T-helper 17 cell (primary cell): ENCODE measurements at regions not wholly inside any gene's neighbourhood (a gene's known extent, or its start where the extent isn't known, plus 50 kb on each side); places are given as distances from the start of the nearest gene placed in this dataset.

Experiments used
- ATAC-seq: fragments of 150-1000 bp; cut with Tn5 transposase; 2 replicates; pipeline ENCODE4 v1.10.0; 2021; ENCODE audit warnings: mild to moderate bottlenecking, moderate library complexity
- DNase-seq, 3 donors: peaks; one replicate each; pipeline versions ENCODE4 v3.0.0 to v3.0.0-alpha.2; 2020 to 2021
- H3K9me3 ChIP-seq: one replicate; pipeline ENCODE4 v1.7.0; 2013; ENCODE audit warnings: low read length, mild to moderate bottlenecking; ENCODE audit not compliant: control insufficient read depth, poor library complexity, severe bottlenecking
- H3K27ac Mint-ChIP-seq: one replicate; pipeline ENCODE4 v1.8.0; 2022; ENCODE audit warnings: mild to moderate bottlenecking, moderate library complexity, mixed read lengths
- H3K27me3 Mint-ChIP-seq: one replicate; pipeline ENCODE4 v1.8.0; 2022; ENCODE audit warnings: mixed read lengths
- H3K36me3 Mint-ChIP-seq: one replicate; pipeline ENCODE4 v1.8.0; 2022; ENCODE audit warnings: low read depth, mixed read lengths
- H3K4me1 Mint-ChIP-seq: one replicate; pipeline ENCODE4 v1.8.0; 2022; ENCODE audit warnings: mild to moderate bottlenecking, mixed read lengths
- H3K4me3 Mint-ChIP-seq: one replicate; pipeline ENCODE4 v1.8.0; 2022; ENCODE audit warnings: mild to moderate bottlenecking, moderate library complexity, mixed read lengths

DNA sequence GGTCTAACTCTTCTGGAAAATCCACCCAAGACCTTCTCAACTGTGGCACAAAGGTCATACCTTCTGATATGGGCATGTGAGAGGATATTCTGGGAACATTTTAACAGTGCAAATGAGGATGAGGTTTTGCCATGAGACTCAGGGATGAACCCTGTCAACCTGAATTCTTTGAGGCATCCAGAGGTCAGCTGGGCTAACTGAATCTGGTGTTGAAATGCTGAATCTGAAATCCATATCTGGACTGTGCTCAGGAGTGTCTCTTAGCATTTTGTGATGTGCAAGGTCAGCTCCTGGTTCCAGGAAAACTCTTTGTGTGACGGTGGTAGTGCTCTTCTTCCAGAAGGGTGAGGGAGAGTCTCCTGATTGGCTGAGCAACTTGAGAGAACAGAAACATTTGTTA, 276.0 kb upstream of the SALL1 start:
- no peaks in the 10 kb centered on the region for H3K27me3 Mint-ChIP-seq
- no peak overlapping the region for H3K4me3 Mint-ChIP-seq
- H3K4me1 Mint-ChIP-seq, result no peaks in the 10 kb centered on the region
- ATAC-seq (no peak), DNase-seq (no peak)
- H3K9me3 ChIP-seq, result peaks cover 4% of the 10 kb centered on the region
- H3K27ac Mint-ChIP-seq, result no peak overlapping the region
- H3K36me3 Mint-ChIP-seq, result no peaks in the 10 kb centered on the region

DNA sequence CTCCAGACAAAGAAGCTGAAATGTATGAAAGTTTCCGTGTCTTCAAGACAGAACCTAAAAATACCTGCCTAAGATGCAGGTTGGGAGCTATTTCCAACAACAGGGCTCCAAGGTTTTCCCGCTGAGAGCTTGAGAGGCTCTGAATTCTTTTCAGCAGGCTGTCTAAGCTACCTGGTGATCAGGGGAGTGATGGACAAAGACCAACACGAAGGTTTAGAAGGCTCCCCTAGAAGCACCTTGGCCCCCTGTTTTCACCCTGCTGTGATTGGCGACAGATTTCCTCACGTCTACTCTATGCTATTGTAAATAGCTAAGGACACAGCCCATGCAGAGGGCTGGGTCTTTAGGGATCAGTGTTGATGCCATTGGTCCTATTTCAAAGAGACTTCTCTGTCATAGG, 275.2 kb upstream of the SALL1 start:
- ATAC-seq, result no peak
- Mint-ChIP-seq H3K4me1 (no peaks in the 10 kb centered on the region), H3K36me3 (no peaks in the 10 kb centered on the region), H3K27ac (no peak overlapping the region), H3K4me3 (no peak overlapping the region), H3K27me3 (no peaks in the 10 kb centered on the region)
- no peak for DNase-seq
- peaks cover 4% of the 10 kb centered on the region for H3K9me3 ChIP-seq

DNA sequence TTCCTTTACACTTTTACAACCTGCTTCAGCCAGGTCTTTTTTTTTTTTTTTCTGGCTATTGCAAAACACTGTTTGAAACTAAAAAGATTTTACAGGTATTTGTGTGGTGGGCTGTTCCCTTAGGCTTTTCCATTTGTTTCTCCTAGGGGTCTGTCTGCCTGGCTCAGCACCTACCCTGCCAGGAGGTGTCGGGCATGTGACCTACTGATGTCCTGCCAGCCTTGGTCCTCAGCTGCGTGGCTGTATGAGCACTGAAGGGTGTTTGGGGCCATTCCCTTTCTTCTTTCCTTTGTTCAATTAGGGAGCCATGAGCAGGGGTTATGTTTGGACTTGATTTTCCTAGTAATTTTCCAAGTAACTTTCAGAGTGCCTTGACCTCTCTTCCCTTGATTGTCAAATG, 269.2 kb upstream of the SALL1 start:
- Mint-ChIP-seq H3K36me3 (no peaks in the 10 kb centered on the region), H3K27ac (no peak overlapping the region), H3K27me3 (no peaks in the 10 kb centered on the region), H3K4me3 (no peak overlapping the region), H3K4me1 (no peaks in the 10 kb centered on the region)
- DNase-seq (no peak), ATAC-seq (no peak)
- H3K9me3 ChIP-seq, result no peaks in the 10 kb centered on the region

DNA sequence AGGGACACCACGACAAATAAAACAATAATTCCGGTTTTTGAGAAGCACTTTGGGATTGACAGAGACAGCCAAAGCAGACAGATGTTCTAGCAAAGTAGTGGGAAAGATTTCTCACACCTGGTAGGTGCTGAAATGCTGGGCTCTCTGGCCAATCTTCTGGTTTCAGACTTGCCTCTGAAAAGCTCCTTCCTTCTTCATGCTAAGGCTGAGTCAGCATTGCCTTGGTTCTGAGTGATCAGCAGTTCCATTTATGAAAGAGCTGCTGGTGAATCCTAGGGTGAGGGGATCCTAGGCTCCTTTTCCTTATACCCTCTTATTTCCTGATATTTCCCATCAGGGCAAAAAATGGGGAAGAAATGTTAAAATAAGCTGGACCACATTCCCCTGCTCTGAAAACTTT, 268.7 kb upstream of the SALL1 start:
- H3K27me3 Mint-ChIP-seq, result no peaks in the 10 kb centered on the region
- ATAC-seq (no peak), DNase-seq (no peak)
- H3K4me3 Mint-ChIP-seq, result no peak overlapping the region
- H3K4me1 Mint-ChIP-seq, result no peaks in the 10 kb centered on the region
- no peak overlapping the region for H3K27ac Mint-ChIP-seq
- H3K9me3 ChIP-seq, result no peaks in the 10 kb centered on the region
- no peaks in the 10 kb centered on the region for H3K36me3 Mint-ChIP-seq

DNA sequence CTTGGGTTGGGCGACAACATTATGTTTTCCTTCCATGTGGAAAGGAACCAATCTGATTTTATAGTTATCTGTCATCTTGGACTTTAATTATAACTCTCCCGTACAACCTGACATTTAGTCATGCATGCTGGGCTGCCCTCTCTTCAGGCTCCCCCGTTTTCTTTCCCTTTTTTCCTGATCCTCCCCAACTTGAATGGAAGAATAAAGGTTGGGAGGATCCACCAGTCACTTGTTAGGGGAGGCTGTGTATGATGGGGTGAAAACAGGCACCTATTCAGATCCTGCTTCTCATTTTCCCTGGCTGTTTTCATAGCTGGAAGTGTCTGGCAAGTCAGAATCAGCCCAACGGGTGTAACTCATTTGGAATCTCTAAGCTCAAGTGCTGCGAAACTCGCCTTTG, 267.2 kb upstream of the SALL1 start:
- Mint-ChIP-seq H3K4me3 (no peak overlapping the region), H3K36me3 (no peaks in the 10 kb centered on the region), H3K27me3 (no peaks in the 10 kb centered on the region), H3K4me1 (no peaks in the 10 kb centered on the region), H3K27ac (no peak overlapping the region)
- H3K9me3 ChIP-seq, result no peaks in the 10 kb centered on the region
- ATAC-seq, result no peak
- no peak for DNase-seq

DNA sequence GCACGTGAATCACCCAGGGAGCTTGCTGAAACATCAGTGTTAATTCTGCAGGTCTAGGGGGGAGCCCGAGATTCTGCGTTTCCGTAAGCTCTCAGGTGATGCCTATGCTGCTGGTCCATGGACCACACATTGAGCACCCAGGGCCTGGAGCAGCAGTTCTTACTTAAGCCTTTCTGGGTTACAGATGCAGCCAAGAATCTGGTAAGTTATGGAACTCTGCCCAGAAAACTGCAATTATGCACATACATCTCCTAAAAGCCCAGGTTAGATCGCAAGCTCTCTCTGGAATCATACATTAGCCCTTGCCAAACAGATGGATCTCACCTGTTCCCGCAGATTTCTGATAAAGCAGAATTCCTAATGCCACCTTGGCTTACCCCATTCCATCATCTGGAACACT, 265.9 kb upstream of the SALL1 start:
- H3K4me1 Mint-ChIP-seq, result no peaks in the 10 kb centered on the region
- no peak overlapping the region for H3K27ac Mint-ChIP-seq
- H3K9me3 ChIP-seq, result no peaks in the 10 kb centered on the region
- DNase-seq (no peak), ATAC-seq (no peak)
- H3K36me3 Mint-ChIP-seq, result no peaks in the 10 kb centered on the region
- H3K4me3 Mint-ChIP-seq, result no peak overlapping the region
- no peaks in the 10 kb centered on the region for H3K27me3 Mint-ChIP-seq

DNA sequence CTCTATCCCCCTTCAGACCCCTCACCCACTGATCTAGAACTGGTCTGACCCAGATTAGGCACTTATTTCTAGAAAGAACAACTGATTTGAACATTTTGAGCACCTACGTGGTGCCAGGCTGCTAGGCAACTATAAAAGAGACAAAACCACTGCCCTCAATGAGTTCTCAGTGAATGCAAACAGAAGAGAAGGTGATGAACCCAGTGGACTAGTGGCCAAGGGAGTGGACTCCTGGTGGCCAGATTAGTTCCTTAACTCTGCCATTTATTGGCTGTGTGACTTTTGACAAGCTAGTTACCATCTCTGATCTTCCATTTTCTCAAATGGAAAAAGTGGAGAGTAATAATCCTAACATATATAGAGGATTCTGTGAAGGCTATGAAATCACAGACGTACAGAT, 259.1 kb upstream of the SALL1 start:
- no peak overlapping the region for H3K27ac Mint-ChIP-seq
- H3K36me3 Mint-ChIP-seq, result no peaks in the 10 kb centered on the region
- no peaks in the 10 kb centered on the region for H3K27me3 Mint-ChIP-seq
- no peak overlapping the region for H3K4me3 Mint-ChIP-seq
- no peaks in the 10 kb centered on the region for H3K4me1 Mint-ChIP-seq
- ATAC-seq (no peak), DNase-seq (no peak)
- no peaks in the 10 kb centered on the region for H3K9me3 ChIP-seq

DNA sequence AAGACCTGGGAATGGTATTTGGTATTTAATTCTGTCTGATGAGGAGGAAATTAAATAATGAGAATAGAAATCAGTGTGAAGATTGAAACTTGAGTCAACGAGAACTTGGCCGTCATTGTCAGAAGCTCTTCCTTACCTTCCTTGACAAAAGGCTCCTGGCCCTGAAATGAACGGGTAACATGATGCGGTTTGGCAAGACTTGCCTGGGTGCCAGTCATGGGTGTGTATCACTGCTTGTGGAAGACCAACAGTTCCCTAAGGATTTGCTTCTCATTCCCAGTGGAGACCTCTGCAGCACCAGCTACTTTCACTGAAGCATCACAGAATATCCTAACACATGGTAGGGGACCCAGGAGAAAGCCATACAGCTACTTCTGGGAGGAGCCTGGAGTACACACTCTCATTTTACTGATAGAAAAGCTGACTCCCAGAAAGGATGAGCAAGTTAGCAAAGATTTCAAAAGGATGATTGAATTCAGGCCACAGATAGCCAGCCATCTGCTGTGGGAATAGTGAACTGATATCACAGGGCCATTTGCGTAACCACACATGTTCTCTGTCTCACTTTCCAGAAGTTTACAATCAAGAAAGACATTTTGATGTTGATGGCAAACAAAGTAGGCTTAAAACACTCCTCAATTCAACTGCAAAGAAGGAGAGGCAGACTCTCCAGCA, 258.1 kb upstream of the SALL1 start:
- no peaks in the 10 kb centered on the region for H3K9me3 ChIP-seq
- H3K27me3 Mint-ChIP-seq, result no peaks in the 10 kb centered on the region
- no peak for DNase-seq
- ATAC-seq, result no peak
- no peak overlapping the region for H3K27ac Mint-ChIP-seq
- H3K36me3 Mint-ChIP-seq, result no peaks in the 10 kb centered on the region
- no peaks in the 10 kb centered on the region for H3K4me1 Mint-ChIP-seq
- H3K4me3 Mint-ChIP-seq, result no peak overlapping the region

DNA sequence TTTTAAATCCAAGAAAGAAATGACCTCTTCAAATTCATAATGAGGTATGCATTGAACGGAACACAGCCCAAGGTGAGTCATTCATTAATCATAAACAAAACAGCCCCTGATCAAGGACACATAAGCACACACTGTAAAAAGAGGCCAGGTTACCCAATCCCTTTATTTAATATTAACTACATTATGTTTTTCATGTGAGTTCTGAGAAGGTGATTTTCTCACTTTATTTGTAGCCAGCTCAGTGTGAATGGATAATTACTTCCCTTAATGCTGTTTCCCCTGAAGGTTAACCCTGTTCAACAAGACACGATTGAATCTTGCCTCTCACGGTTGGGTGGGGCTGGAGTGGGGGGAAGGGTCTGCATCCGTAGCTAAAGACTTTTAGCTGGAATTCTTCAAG, 257.3 kb upstream of the SALL1 start:
- Mint-ChIP-seq H3K27ac (no peak overlapping the region), H3K4me3 (no peak overlapping the region), H3K4me1 (no peaks in the 10 kb centered on the region), H3K27me3 (no peaks in the 10 kb centered on the region), H3K36me3 (no peaks in the 10 kb centered on the region)
- no peak for DNase-seq
- no peak for ATAC-seq
- no peaks in the 10 kb centered on the region for H3K9me3 ChIP-seq

DNA sequence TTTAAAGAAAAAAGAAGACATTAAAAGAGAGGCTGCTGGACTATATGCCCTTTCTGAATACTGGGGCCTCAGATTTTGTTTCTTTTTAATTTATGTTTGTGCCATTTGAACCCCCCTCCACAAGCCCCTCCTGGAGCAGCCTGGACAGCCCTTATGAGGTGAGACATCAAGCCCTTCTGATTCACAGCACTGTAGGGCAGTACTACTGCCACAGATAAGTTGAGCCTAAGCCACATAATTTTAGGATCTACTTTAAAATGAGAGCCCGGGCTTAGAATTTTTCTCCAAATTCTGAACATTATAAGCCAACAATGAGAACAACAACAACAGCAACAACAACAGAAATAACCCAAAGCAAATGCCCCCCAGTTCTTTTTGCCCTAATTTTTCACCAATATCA, 256.9 kb upstream of the SALL1 start:
- H3K4me3 Mint-ChIP-seq, result no peak overlapping the region
- no peaks in the 10 kb centered on the region for H3K27me3 Mint-ChIP-seq
- no peak for ATAC-seq
- no peaks in the 10 kb centered on the region for H3K36me3 Mint-ChIP-seq
- no peaks in the 10 kb centered on the region for H3K9me3 ChIP-seq
- no peaks in the 10 kb centered on the region for H3K4me1 Mint-ChIP-seq
- no peak overlapping the region for H3K27ac Mint-ChIP-seq
- no peak for DNase-seq

DNA sequence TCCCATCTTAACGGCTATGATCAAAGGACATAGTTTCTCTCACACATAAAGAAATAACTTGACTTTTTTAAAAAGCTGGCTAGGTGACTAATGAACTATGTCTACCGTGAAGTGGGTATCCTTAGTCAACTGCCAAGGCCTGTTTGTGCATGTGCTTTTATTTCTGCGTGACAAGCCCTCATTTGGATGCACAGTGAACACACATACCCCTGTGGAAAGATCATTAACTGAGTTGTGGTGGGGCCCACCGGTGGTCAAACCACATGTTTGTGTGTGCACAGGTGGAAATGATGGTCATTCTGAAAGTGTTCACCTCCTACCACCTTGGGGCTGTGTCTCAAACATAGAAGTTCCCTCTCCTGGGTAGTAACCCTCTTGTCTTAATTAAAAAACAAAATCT, 256.1 kb upstream of the SALL1 start:
- H3K9me3 ChIP-seq, result no peaks in the 10 kb centered on the region
- ATAC-seq (no peak), DNase-seq (no peak)
- Mint-ChIP-seq H3K4me1 (no peaks in the 10 kb centered on the region), H3K4me3 (no peak overlapping the region), H3K27ac (no peak overlapping the region), H3K36me3 (no peaks in the 10 kb centered on the region), H3K27me3 (no peaks in the 10 kb centered on the region)

DNA sequence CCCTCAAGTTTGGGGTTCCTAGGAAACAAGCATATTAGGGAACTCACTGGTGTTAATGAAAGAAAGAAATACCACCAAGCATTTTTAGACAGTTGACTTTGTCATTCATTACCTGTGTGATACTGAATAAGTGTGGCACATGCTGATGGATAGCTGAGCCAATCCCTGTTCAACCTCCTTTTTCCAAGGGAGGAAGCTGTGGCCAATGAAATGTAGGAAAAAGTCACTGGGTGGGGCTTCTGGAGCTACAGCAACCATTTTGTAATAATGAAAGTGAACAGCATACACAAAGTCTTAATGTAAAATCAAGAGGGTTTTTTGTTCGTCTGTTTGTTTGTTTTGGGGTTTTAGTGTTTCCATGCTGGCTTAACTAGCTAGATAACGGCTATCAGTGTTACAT, 254.3 kb upstream of the SALL1 start:
- H3K36me3 Mint-ChIP-seq, result no peaks in the 10 kb centered on the region
- H3K4me3 Mint-ChIP-seq, result no peak overlapping the region
- H3K27me3 Mint-ChIP-seq, result no peaks in the 10 kb centered on the region
- DNase-seq, result no peak
- no peaks in the 10 kb centered on the region for H3K4me1 Mint-ChIP-seq
- no peak overlapping the region for H3K27ac Mint-ChIP-seq
- no peaks in the 10 kb centered on the region for H3K9me3 ChIP-seq
- no peak for ATAC-seq

DNA sequence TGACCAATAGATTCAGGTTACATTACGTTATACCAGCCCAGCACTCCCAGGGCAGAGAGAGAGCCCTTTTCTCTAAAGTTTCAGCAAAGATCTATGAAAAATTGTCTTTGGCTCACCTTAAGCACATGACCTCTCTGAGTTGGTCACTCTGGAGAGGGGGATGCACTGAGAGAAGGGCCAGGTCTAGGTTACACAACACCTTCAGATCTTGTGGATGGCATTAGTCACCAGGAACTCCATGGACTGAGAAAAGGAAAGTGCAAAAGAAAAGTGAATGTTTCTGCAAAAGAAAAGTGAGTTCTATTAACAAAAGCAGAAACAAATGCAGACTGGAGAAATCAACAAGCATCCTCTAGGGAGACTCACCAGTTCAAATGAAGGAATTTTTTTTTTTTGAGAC, 253.3 kb upstream of the SALL1 start:
- Mint-ChIP-seq H3K4me3 (no peak overlapping the region), H3K27me3 (no peaks in the 10 kb centered on the region), H3K4me1 (no peaks in the 10 kb centered on the region), H3K36me3 (no peaks in the 10 kb centered on the region), H3K27ac (no peak overlapping the region)
- no peak for ATAC-seq
- no peak for DNase-seq
- H3K9me3 ChIP-seq, result no peaks in the 10 kb centered on the region

DNA sequence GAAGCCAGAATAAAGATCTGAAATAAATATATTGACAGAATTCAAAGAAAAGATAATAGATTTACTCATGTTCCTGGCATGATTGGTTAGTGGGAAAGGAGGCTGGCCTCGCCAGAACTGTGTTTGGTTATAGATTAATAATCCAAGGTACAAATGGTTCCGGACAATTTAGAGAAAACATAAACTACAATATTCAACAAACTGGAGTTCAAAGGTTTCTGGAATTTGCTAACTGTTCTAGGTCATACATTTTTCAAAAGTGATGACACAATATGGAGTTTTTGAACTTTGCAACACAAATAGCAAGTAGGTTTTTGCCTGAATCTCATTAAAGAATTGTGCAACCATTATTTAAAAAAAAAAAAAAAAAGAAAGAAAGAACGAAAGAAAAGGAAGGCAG, 251.7 kb upstream of the SALL1 start:
- Mint-ChIP-seq H3K27ac (no peak overlapping the region), H3K27me3 (no peaks in the 10 kb centered on the region), H3K4me1 (no peaks in the 10 kb centered on the region), H3K4me3 (no peak overlapping the region), H3K36me3 (no peaks in the 10 kb centered on the region)
- H3K9me3 ChIP-seq, result no peaks in the 10 kb centered on the region
- DNase-seq (no peak), ATAC-seq (no peak)
